SIG-M5 (cell line): ENCODE measurements at regions not wholly inside any gene's neighbourhood (a gene's known extent, or its start where the extent isn't known, plus 50 kb on each side); places are given as distances from the start of the nearest gene placed in this dataset.

ENCODE experiments used
- DNase-seq: peaks from one replicate; lab custom pipeline; 2025; lab: John Stamatoyannopoulos, UW

DNA sequence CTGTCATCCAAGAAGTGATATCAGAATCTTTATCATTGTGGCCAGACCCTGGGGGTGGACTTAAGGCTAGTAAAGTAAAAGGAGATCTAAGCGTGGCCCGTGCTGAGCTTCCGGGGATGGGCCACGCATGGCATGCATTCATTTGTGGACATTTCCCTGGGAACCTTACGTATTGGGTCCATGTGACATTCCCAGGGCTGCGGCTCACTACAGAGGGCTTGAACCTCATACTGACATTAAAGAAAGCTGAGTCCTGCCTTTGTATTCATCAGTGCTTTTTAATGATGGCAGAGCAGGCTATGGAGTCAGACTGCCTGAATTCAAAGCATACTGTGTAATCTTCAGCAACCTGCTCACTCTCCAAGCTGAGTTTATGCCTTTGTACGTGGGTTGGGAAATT lies 152.2 kb upstream of the AFDN start:
- DNase-seq: no peak

DNA sequence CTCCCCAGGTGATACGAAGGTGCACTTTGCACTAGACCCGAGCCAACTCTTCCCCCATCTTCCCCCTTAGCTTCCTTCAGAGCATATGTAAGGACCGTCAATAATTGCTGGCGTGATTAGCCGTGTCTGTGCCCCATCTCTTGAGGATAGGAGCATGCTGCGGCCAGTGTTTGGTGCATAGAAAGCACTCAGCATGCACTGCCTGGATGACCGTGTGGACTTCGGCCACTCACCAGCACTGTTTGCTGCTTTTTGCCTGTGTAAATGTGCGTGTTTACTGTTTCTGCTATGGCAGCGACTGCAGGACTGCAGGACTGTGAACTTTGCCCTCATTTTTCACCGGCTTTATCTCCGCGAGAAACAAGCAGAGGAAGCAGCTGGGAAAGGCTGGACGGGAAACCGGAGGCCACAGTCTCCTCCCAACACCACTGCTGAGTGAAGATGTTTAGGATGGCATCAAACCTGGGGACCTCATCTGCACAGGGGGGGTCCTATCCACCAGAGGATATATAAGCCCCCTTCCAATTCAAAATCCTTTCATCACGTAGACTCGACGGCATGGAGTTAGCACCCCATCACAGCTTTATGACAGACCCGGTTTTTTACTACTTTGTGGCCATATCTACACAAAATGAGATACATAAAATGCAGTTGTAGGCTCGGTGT lies 150.6 kb upstream of the AFDN start:
- DNase-seq: no peak

DNA sequence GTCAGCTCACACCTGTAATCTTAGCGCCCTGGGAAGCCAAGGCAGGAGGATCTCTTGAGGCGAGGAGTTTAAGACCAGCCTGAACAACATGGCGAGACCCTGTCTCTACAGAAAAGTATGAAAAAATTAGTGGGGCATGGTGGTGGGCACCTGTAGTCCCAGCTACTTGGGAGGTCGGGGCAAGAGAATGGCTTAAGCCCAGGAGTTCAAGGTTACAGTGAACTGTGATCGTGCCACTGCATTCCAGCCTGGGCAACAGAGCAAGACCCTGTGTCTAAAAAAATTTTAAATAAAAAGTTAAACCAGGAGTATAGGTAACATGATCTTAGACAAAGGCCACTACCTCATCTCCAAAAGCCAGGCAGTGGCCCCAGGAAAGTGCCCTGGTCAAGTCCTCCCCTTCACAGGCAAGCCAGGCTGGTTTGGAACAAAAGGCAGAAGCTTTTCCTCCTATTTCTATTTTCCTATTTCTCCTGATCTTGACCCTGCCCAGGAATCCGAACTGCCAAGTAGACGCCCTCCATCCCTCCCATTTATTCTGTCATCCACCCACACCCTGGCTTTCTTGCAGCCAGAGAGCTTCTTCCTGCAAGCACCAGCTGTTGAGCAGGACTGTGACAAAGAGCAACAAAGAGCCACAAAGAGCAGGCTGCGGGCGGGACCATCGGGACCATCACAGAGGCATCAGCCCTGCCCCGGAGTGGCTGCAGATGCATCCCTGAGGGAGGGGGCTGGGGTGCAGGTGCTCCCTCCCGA lies 149.9 kb upstream of the AFDN start:
- no peak for DNase-seq

DNA sequence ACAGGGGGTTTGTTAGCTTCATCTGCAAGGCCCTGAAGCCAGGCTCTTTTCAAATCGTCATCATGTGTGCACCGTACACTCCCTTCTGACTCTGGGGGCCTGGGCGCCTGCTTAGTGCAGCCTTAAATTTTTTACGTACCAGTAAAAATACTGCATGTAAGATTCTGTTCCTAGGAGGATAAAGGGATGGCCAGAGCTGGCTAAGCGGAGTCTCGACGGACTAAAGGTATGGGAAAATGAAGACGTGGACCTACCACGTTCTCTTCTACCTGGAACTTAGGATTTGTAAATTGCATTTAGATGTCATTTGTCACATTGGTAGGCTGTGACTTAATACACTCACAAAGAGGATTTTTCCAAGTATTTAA lies 149.3 kb upstream of the AFDN start:
- DNase-seq: no peak

DNA sequence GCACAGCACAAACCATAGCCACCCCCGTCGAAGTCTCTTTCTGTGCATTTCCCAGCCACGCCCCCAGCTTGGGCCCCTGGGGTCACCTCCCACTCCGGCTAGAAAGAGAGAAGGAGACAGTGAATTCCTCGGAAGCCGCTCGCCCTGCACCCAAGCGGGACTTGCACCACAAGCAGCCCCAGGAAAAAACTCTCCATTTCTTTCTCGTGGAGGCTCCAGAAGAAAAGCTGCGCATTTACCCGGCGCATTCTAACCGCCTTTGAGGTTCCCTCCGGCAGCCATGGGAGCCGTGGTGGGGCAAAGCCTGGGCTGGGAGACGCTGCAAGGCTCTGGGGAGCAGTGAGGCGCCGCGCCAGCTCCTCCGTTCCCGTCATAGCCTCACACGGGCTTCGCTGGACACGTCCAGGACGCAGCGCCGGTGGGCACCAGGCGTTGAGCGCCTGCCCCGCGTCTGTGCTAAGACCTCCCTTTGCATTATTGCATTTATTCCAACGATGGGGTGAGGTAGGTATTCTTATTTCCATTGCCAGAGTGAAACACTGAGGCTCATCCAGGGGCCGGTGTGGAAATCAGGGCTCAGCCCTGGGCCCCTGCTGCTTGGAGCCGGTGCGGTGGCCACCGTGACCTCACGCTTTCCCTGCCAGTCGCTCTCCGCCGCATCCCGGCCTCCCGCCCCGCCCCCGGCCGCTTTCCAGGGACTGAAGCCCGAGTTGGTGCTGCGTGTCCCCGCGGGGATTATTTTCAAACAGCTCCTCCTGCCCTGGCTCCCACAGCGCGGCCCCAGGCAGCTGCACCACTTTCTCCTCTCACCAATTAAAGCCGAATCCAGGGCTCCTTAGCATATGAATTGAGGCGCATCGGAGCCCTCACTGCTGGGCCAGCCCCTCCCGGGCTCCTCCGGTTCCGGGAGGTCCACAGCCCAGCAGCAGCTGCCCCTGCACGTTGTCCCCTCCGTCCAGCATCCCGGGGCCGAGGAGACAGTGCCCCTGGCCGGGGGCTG lies 148.3 kb upstream of the AFDN start:
- no peak for DNase-seq

DNA sequence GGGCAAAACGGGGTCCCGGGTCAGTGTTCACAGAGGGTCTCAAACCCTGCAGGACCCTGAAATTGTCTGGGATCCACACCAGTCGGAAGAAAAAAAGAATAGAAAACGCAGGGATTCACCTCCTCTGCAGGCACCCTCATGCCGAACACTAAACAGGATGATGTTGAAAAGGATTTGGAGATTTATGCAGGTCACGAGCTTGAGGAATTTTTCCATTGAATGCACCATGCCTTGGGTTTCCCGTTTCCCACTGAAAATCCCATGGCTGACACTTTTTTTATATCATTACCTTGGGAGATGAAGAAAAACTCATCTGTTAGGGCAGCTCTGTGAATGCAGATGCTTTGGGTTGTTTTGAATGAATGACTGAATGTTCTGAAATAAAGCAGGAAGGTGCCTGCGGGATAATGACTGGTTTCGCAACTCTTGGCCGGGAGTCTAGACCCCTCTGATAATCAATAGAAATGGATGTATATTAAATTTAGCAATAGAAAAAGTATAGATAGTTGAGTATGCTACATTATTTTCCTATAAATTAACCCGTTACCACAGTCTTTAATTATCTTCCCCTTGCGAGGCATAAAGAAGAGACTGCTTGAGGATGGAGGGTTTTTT lies 147.5 kb upstream of the AFDN start:
- no peak for DNase-seq

DNA sequence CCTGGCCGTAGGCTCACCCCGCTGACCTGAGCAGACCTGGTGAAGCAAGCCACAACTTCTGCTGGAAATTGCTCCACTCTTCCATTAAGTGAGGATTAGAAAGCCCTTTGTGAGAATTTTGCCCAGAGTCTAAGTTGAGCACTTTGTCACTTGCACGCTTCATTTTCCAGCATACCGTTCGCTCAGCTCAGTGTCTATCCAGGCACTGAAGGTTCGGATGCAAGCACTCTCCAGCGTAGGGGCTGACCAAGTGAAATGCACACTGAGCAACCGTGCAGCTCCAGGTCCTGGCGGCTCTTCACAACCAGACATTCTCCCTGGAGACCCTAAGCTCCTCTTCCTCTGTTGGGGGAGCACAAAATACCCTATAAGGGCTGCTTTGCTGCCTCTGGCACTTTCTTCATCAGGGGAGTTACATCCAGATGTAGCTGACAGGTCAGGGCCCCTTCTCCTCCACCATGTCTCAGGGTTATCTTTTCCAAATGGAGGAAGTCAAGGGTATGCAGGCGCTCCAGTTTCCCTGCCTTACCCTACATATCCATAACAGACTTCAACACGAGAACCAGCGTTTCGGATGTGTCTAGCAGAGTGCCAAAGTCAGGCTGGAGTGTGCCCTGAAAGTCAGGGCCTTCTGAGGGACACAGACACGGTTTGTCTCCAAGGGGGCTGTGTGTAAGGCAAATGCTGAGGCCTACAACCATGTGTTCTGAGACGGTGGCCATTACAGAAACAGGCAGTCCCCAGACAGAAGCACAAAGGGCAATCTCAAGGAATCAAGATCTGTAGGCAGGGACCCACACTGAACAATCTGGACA lies 146.7 kb upstream of the AFDN start:
- DNase-seq: no peak

DNA sequence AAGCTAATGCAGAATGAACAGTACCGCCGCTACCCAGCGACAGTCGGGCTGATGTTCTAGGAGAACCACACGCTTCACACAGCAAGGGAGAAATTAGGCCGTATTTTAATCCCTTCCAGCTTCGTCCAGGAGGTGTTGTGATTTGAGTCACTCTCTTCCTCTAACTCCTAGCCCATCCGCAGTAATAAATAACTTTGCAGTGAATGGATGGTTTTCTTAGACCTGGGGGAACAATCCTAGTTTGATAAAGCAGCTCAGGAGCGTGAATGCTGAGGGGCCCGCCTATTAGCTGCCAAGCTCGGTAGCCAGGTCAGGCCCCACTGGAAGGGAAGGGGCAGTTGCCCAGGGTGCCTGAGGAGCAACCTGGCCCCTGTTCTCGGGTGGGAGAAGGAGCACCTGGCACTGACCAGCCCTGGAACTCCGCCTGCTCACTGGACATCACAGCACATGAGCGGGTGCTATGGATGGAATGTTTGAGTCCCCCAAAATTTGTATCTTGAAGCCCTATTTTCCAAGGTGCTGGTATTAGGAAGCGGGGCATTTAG lies 146.0 kb upstream of the AFDN start:
- no peak for DNase-seq

DNA sequence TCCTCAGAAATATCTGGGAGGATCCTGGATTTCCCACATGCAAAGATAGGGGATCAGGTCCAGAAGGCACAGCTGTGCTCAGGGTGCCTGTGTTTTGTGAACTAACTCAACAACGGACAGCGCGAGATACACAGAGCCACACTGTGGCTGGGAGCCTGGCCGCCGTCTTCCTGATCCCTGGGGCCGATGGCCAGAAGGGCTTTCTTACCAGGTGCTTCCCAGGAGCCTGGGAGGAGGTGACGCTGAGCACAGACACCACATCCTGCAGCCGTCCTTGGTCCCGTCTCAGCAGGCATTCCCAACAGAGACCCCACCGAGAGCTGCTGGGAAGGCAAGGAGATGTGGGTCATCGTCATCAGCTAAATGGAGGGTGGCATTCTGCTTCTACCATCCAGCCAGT lies 144.6 kb upstream of the AFDN start:
- no peak for DNase-seq

DNA sequence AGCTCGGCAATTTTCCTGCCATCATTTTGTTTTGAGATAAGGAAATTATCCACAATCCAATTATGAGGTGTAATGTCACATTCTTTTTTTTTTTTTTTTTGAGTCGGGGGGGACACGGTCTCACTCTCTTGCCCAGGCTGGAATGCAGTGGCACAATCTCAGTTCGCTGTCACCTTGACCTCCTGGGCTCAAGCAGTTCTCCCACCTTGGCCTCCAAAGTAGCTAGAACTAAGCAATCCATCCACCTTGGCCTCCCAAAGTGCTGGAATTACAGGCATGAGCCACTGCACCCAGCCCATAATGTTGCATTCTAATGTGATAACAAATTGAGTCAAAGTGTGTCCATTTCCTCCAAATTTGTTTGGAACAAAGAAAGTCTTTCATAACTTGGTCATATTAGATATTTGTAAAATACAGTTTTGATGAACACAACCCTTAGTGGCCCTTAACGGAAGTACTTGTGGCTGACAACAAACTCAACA lies 144.1 kb upstream of the AFDN start:
- no peak for DNase-seq

DNA sequence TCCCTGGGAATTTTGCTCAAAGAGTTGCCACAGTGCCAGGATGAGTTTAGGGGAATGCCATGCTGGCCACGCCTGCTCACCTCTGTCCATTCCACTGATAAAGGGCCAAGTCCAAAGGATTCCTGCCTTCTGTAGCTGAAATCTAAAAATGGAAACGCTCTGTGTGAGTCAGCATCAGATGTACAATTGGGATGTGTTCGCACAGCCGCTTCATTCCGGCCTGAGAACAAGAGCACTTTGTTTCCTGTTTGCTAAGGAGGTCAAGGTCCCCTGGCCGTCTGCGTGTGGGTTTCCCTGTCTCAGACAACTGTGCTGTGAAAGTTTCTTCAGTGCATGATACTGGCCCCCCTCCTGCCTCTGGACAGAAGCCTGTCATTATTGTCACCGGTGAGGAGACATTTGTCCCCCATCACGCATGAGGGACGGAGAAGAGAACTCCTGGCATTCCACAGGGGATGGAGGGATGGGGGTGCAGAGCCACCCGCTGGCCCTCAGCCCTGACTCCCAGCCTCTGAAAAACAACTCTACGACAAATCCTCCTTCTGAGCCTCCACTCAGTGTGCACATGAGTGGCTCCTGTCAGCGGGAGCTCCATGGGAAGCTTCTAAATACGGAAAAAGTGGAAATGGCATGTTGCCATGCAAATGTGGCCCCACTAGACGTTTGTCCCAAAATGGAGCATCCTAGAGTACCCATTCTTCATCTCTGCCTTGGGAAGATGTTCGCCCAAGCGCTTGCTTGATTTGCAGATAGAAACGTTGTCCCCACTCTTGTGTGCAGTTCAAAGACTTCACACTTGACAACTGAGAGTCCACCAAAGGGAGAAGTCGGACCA lies 143.5 kb upstream of the AFDN start:
- no peak for DNase-seq

DNA sequence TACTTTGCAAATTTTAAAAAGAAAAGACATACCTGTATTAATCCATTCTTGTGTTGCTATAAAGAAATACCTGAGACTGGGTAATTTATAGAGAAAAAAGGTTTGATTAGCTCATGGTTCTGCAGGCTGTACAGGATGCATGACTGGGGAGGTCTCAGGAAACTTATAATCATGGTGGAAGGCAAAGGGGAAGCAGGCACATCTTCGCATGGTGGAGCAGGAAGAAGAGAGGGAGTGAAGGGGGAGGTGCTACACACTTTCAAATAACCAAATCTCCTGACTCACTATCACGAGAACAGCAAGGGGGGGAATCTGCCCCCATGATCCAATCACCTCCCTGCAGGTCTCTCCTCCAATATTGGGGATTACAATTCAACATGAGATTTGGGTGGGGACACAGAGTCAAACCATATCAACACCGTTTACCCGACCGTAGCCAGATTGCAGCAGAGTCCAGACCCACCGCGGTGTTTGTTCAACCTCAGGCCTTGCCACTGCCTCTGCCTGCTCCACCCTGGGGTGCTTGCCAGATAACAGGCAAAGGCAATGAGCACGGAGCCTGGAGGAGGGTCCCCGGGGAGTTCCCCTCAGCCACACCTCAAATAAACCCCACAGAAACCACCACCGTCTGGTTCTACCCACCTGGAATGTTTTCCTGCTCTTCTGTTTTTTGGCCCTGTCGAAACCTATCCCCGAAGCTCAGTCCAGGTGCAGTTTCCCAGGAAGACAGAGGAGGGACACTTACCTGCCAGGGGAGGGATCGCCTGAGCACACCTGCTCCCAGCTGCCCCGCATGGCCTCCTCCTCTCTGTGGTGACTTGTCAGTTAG lies 142.2 kb upstream of the AFDN start:
- DNase-seq: no peak

DNA sequence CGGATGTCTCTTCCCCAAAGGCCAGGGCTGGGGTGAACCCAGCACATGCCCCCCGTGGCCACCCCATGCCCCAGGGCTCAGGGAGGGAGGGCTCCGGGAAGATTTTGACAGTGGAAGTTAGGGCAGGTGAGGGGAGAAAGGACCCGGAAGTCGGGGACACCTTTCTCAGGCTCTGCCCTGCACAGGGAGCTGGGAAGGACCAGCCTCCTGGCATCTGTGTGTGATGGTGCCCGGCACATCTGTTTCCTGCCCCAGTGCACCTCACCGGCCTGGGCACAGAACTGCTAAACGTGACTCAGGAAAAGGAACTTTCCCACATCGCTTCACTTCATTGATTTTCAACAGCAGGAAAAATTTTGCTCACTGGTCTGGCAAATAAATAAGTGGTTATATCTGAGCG lies 141.1 kb upstream of the AFDN start:
- no peak for DNase-seq

DNA sequence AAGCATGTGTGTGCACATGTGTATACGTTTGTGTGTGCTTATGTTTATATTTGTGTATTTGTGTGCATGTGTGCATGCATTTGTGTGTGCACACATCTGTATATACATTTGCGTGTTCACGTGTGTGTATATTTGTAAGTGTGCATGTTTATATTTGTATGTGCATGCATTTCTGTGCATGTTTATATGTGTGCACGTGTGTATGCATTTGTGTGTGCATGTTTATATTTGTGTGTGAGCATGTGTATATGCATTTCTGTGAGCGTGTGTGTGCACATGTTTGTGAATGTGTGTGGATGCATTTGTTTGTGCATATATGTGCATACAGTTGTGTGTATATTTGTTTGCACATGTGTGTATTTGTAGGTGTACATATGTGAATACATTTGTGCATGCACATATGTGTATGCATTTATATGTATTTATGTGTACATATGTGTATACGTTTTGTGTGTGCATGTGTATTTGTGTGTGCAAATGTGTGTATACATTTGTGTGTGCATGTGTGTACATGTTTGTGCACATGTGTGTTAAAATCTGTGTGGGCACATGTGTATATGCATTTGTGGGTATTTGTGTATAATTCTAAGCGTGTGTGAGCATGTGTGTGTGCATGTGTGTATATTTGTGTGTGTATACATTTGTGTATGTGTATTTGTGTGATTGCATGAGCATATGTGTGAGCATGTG lies 140.4 kb upstream of the AFDN start:
- no peak for DNase-seq

DNA sequence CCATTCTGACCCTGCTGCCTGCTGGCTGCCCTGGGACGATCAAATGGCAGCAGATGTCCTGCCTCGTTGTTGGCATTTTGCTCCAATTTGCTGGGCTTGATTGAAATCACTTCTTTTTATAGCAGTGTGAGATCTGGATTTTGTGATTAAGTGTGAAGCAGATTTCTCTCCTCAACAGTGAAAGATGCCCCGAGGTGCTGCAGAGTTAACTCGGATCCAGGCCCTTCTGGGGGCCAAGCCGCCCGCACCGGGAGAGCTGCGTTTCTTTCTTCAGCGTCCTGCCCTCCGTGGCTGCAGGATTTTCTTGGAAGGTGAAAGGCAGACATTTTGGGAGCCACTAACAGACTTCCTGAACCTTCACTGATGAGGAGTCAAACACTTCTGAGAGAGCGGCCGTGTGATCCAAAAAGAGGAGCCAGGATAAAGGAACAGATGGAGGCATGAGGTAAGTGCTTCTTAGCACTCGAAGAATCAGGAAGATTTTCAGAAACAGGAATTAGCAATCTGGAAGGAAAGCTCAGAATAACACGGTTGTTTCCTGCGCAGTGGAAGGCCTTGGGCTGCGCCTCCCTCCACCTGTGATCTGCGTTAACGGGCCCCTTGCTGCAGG lies 139.5 kb upstream of the AFDN start:
- no peak for DNase-seq

DNA sequence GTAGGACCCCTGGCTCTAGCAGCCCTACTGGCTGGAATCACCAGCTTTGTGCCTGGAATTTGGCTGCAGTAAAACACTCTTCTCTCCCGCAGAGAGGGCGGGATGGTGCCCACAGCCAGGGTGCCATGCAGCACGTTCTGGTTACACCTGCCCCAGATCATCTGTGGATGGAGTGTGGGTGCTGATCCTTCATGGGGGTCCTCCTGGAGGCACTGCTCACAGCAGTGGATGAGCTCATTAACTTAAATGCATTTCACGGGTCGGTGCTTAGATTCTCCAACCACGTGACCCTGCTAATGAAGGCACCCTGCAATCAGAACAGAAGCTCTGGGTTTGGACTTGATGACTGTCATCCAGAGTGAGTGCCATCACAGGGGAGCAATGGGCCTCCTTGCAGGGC lies 138.6 kb upstream of the AFDN start:
- DNase-seq: no peak

DNA sequence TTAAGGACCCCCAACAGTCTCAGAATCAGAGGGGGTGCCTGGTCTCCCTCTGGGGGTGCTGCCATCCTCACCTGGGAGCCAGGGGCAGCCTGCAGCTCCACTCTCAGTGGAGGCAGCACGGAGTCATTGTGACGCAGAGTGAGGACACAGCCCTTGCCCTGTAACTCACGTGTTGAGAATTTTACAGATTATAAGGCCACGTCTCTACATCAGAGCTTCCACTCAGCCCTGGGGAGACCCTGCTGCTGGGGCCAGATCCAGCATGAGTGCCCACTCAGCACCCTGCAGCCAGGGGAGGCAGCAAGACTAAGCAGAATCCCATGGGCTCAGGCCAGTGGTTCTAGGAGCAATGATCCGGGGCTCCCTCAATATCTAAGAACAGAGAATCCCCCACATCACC lies 137.4 kb upstream of the AFDN start:
- DNase-seq: no peak

DNA sequence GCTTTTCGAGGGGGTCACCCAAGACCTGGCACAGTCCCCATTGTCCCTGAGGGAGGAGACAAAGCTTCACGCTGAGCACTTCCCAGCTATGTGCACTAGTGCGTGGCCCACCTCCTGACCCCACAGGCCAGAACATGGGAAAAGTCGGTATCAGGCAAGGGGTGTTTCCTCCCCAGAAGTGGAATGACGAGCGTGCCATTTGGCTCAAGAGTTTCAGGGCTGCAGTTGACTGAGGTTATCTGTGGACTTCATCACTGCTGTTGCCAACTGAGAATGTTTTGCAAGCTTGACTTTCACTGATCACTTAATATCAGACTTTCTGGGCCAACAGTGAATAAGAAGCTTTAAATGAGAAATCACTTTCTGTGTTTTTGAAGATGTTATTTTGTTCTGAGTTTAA lies 137.0 kb upstream of the AFDN start:
- DNase-seq: no peak
